ENCODE measurements at regions not wholly inside any gene's neighbourhood (a gene's known extent, or its start where the extent isn't known, plus 50 kb on each side); places are given as distances from the start of the nearest gene placed in this dataset.
"Not testable (repeated sequence)": the region's sequence is repeated elsewhere in the genome, so short reads cannot be mapped to it uniquely, and the experiment has no call there.

DNA sequence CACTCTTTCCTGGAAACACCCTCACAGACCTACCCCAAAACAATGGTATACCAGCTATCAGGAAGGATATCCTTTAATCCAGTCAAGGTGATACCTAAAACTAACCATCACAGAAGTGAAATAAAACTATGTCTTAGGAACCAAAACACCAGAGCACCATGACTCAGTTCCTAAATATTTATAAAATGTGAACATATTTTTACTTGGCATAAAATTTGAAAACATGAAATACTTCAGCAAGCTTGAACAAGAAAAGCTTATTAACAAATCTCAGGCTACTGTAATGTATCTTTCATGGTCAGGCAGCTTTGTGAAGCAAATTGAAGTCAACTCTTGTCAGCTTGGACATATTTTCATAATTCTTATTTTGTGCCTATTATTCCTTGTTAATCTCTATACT is 440.8 kb upstream of the CDH20 start:
- no peak for DNase-seq (ENCODE audit: low spot score)

GRCh38 chr18:60892855-60893254 is 440.4 kb upstream of the CDH20 start:
- no peak for DNase-seq (ENCODE audit: low spot score)

- DNase-seq (ENCODE audit: low spot score): no peak
These were observed 439.7 kb upstream of the CDH20 start for GRCh38 chr18:60893355-60894097.

DNA sequence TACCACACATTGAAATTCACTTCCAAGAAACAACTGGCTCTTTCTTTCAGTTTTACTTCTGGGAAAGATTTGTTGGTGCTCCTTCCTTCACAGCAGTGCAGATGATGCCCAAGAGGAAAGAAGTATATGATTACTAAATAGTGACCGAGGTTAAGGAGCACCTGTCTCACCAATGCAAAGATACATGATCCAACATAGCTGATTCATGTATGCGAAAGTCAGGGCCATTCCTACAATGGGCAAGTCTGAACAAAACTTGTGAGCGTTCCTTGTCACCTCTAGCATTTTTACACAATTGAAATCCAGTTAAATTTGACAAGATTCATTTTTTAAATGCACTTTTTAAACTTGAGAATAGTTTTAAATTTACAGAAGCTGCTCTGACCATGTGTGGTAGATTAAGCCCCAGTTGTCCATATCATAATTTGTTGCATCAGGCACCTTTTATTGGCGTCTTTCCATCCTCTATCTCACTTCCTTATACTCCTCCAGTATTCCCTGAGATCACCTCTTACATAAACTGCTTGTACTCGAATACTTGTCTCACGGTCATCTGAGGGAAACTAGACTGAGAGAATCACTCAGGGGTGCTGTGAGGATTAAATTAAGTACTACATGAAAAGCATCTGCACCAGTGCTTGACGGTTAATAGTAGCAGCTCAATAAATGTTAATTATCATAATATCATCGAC is 438.8 kb upstream of the CDH20 start:
- DNase-seq (ENCODE audit: low spot score): no peak

GRCh38 chr18:60895181-60895580 is 438.0 kb upstream of the CDH20 start:
- no peak for DNase-seq (ENCODE audit: low spot score)

- DNase-seq (ENCODE audit: low spot score): no peak
These were observed 435.1 kb upstream of the CDH20 start for GRCh38 chr18:60898111-60898510.

- DNase-seq (ENCODE audit: low spot score): no peak
These were observed 427.5 kb upstream of the CDH20 start for GRCh38 chr18:60905699-60906098.

- DNase-seq (ENCODE audit: low spot score): no peak
These were observed 422.7 kb upstream of the CDH20 start for GRCh38 chr18:60910534-60910933.

DNA sequence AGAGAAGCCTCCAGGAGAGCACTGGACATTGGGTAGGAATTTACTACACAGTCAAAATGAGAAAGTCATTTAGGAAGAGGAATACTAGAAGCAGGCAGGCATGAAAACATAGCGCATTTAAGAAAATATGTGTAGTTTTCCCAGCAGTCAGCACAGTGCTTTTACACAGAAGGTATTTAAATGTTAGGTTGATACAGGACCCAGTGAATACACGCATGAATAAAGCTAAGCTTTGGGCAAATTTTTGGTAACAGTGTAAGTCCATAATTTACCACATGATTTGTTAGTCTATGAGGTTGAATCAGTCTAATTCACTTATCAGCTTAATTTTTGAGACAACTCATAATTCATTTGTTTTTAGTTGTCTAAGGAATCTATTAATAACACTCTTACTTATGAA is 421.7 kb upstream of the CDH20 start:
- DNase-seq (ENCODE audit: low spot score): no peak

DNA sequence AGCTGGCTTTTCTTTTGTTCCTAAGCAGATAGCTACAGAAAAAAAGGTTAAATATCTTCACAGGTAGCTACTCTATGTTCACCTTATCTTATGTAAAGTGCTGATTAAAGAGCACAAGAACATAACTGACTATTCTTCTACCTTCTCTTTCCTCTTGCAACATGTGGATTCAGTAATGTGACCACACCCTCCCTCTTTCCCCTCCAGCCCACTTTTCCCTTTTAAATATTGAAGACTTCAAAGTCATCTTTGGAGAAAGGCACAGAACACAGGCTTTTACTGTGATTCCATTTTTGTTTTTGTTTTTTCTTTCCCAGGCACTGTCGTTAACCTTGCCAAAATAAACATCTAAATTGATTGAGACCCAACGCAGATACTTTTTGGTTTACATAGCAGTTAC is 418.1 kb upstream of the CDH20 start:
- no peak for DNase-seq (ENCODE audit: low spot score)

- DNase-seq (ENCODE audit: low spot score): not testable (repeated sequence)
These were observed 414.4 kb upstream of the CDH20 start for GRCh38 chr18:60918862-60919261.

DNA sequence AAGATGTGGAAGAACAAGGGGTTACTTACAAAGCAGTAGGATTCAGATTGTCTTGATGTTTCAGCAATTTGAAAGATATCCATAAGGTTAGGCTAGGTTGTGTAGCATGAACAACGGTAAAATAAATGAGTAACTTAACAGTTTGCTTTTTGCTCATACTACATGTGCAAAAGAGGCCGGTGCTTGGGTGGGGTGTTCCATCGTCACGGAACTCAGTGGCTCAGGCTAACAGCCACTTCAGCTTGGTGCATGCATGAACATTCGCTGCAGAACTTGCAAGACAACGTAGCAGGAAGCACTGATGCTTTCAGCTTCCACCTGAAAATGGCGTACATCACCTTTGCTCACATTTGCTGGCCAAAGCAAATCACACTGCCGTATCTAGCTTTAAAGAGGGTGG is 407.3 kb upstream of the CDH20 start:
- no peak for DNase-seq (ENCODE audit: low spot score)

- DNase-seq (ENCODE audit: low spot score): no peak
These were observed 403.3 kb upstream of the CDH20 start for GRCh38 chr18:60929966-60930365.

DNA sequence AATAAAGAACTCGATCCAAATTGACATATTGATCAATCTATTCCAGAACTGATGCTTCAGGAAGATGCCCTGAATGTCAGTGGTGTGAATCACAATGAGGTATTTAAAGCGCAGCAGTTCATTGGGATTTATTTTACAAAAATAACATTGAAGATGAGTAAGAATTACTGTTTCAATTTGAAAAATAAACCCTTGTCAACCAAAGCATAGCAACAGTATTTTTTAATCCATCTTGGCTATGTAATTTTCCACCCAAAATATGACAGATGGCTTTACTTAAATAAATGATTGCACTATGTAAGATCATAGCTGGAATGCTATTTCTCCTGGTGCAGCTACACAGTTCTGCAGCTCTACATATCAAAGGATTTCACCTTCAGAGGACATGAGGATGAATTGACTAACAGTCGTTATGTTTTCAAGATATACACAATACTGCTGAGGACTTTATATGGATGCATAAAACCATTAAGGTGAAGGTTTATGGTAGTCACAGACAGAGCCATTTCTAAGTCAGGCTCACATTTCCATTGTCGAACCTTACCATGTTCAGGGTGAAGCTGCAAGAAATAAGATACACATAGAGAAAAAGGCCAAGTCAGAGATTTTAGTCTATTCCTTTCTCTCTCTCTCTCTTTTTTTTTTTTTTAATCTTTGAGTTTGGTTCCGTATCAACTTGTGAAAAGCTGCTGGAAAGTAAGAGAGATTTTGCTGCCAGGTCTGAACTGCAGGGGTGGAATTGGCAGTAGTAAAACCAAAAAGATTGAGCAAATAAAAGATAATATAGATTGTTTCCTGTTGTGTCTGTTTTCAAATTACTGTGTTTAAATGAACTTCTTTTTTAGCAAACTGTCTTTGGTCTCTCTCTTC is 398.0 kb upstream of the CDH20 start:
- DNase-seq (ENCODE audit: low spot score): no peak

DNA sequence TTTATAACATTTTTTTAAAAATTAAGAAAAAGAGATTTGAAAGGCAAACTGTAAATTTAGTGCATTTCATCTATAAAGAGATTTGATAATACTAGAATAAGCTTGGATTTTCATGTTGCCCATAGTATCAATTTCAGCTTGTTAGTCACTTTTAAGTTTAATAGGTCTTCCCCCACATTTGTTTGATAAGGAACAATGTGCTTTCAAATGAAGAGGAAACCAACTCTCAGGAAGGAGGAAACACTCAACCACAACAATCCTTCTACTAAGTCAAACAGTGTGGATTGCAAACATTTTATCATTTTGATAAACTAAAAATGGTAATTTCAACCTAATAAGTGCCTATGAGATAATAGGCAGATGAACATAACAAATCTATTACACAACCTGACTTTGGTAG is 397.1 kb upstream of the CDH20 start:
- DNase-seq (ENCODE audit: low spot score): no peak

DNA sequence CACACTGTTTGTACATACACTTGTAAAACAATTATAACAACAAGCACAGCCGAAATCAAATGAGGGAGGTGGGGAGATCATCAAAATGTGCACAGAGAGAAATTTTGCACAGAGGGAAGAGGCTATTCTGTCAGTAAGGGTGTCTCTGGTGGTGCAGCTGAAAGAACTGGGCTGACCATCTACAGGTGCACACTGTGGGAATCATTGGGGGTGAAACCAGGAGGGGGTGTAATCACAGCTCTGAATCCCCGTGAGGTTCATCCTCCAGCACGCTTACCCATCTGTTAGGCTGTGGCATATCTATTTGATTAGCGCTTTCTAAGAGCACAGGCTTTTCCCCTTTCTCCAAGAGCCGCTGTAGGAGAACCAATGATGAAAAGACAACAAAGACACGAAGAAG is 389.9 kb upstream of the CDH20 start:
- no peak for DNase-seq (ENCODE audit: low spot score)

DNA sequence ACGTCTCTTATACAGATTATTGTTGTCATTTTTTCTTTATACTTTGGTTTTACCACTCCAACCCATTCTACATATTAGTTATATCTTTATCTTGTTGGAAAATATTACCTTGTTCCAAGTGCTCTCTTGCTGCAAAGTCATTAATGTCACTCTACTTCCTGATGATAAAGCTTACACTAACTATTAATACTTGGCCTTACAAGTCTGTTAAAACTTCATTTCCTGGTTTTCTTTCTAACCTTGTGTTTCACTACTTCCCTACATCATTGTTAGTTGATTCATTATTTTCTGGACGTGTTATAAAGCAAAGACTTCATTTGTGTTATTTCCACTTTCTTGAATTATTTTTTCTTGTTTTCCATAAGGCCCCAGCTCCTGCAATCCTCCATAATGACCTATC is 382.6 kb upstream of the CDH20 start:
- DNase-seq (ENCODE audit: low spot score): no peak

GRCh38 chr18:60951091-60951490 is 382.1 kb upstream of the CDH20 start:
- DNase-seq (ENCODE audit: low spot score): no peak

- DNase-seq (ENCODE audit: low spot score): no peak
These were observed 370.6 kb upstream of the CDH20 start for GRCh38 chr18:60962625-60963024.

DNA sequence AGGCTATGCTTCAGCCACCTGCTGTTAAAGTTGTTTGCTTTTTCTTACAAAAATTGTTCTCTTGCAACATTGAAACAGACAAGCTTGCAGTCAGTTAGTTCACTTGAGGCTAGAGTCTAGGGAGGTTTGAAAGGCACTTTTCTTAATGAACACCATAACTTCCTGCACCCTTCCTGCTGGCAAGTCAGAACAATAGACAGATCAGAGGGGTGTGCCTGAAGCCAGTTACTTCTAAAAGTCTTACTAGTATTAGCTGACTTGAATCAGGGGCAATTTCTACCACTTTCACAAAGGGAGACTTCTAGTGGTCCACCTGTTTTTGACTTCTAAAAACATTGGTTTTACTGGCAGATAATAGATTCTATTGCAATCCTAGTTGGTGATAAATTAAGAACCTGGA is 367.4 kb upstream of the CDH20 start:
- no peak for DNase-seq (ENCODE audit: low spot score)

- DNase-seq (ENCODE audit: low spot score): no peak
These were observed 366.4 kb upstream of the CDH20 start for GRCh38 chr18:60966876-60967275.

- DNase-seq (ENCODE audit: low spot score): no peak
These were observed 357.8 kb upstream of the CDH20 start for GRCh38 chr18:60975420-60975819.

GRCh38 chr18:60976976-60977375 is 356.3 kb upstream of the CDH20 start:
- DNase-seq (ENCODE audit: low spot score): no peak
